Gastrocnemius medialis (tissue), 4 donors: ENCODE measurements at regions not wholly inside any gene's neighbourhood (a gene's known extent, or its start where the extent isn't known, plus 50 kb on each side); places are given as distances from the start of the nearest gene placed in this dataset.

ENCODE experiments used
- CTCF ChIP-seq, 5 experiments: fragments of 450-650 bp in 3 of 5; fragments of 200-600 bp in 2 of 5; sonication (generic) in 2 of 5; IDR thresholded peaks in 4 of 5; conservative IDR thresholded peaks in 1 of 5; 1 replicate in 4 of 5; 2 replicates in 1 of 5; pipeline ENCODE4 v1.5.1; 2016 to 2019; ENCODE audit warnings: antibody characterized with exemption in 5 of 5, mild to moderate bottlenecking in 3 of 5, moderate library complexity in 3 of 5
- POLR2A ChIP-seq, 2 donors: fragments of 450-650 bp; IDR thresholded peaks; one replicate each; pipeline ENCODE4 v1.6.1; 2017; ENCODE audit warnings: antibody characterized with exemption in 2 of 2, mild to moderate bottlenecking in 2 of 2, moderate library complexity in 2 of 2

GRCh38 chr10:10460451-10460850, 557.2 kb upstream of the CELF2 start:
- TF ChIP-seq CTCF (IDR thresholded peaks at IDR 0.05 in 4 of 5, conservative IDR thresholded peaks at IDR 0.05 in 1 of 5) (no peak), POLR2A (IDR thresholded peaks at IDR 0.05) (no peak)
